Trophoblast cell (in vitro differentiated cells and primary cell): ENCODE measurements at regions not wholly inside any gene's neighbourhood (a gene's known extent, or its start where the extent isn't known, plus 50 kb on each side); places are given as distances from the start of the nearest gene placed in this dataset.

ENCODE experiments used
- DNase-seq, 2 donors: peaks; one replicate each; pipeline ENCODE4 v3.0.0-alpha.2; 2016
- H2AFZ ChIP-seq: 2 replicates; pipeline ENCODE4 v1.6.1; 2013; ENCODE audit warnings: low read length, moderate library complexity, mild to moderate bottlenecking; ENCODE audit not compliant: insufficient read depth, poor library complexity
- H2AK5ac ChIP-seq: 2 replicates; pipeline ENCODE4 v1.6.1; 2013; ENCODE audit warnings: mild to moderate bottlenecking, low read length
- H2BK120ac ChIP-seq: 2 replicates; pipeline ENCODE4 v1.6.1; 2013; ENCODE audit warnings: low read length, mild to moderate bottlenecking, moderate library complexity; ENCODE audit not compliant: insufficient read depth, poor library complexity
- H2BK12ac ChIP-seq: 2 replicates; pipeline ENCODE4 v1.6.1; 2013; ENCODE audit warnings: mild to moderate bottlenecking, low read length, moderate library complexity
- H2BK5ac ChIP-seq: 2 replicates; pipeline ENCODE4 v1.6.1; 2013; ENCODE audit warnings: low read length, low read depth, moderate library complexity, mild to moderate bottlenecking; ENCODE audit not compliant: poor library complexity
- H3K14ac ChIP-seq: 2 replicates; pipeline ENCODE4 v1.6.1; 2013; ENCODE audit warnings: mild to moderate bottlenecking, low read length
- H3K18ac ChIP-seq: 2 replicates; pipeline ENCODE4 v1.6.1; 2013; ENCODE audit warnings: mild to moderate bottlenecking, low read length
- H3K23ac ChIP-seq: 2 replicates; pipeline ENCODE4 v1.6.1; 2013; ENCODE audit warnings: low read length
- H3K27ac ChIP-seq: 2 replicates; pipeline ENCODE4 v1.5.1; 2013; ENCODE audit warnings: low read depth, mild to moderate bottlenecking, inconsistent platforms, low read length, moderate library complexity
- H3K27me3 ChIP-seq: 2 replicates; pipeline ENCODE4 v1.6.1; 2013; ENCODE audit warnings: inconsistent platforms, mild to moderate bottlenecking, low read length, moderate library complexity; ENCODE audit not compliant: insufficient read depth
- H3K36me3 ChIP-seq, 2 experiments: 1 replicate in 1 of 2; 2 replicates in 1 of 2; pipeline ENCODE4 v1.6.1; 2013; ENCODE audit warnings: low read length in 2 of 2, mild to moderate bottlenecking in 2 of 2, moderate library complexity in 1 of 2; ENCODE audit not compliant: insufficient read depth in 2 of 2, control insufficient read depth in 1 of 2
- H3K4ac ChIP-seq: 2 replicates; pipeline ENCODE4 v1.6.1; 2013; ENCODE audit warnings: low read depth, mild to moderate bottlenecking, low read length, moderate library complexity
- H3K4me1 ChIP-seq, 2 experiments: 1 replicate in 1 of 2; 2 replicates in 1 of 2; pipeline ENCODE4 v1.6.1; 2013; ENCODE audit warnings: low read length in 2 of 2, mild to moderate bottlenecking in 2 of 2, moderate library complexity in 1 of 2; ENCODE audit not compliant: insufficient read depth in 2 of 2, control insufficient read depth in 1 of 2
- H3K4me2 ChIP-seq: 2 replicates; pipeline ENCODE4 v1.6.1; 2013; ENCODE audit warnings: inconsistent platforms, mild to moderate bottlenecking, low read length, moderate library complexity
- H3K4me3 ChIP-seq: 2 replicates; pipeline ENCODE4 v1.5.1; 2013; ENCODE audit warnings: mild to moderate bottlenecking, low read depth, low read length, inconsistent platforms
- H3K79me1 ChIP-seq: one replicate; pipeline ENCODE4 v1.6.1; 2013; ENCODE audit warnings: low read length
- H3K79me2 ChIP-seq: 2 replicates; pipeline ENCODE4 v1.6.1; 2013; ENCODE audit warnings: low read length, mild to moderate bottlenecking; ENCODE audit not compliant: control insufficient read depth, insufficient read depth, poor library complexity
- H3K9ac ChIP-seq: 2 replicates; pipeline ENCODE4 v1.6.1; 2013; ENCODE audit warnings: mild to moderate bottlenecking, low read length
- H3K9me3 ChIP-seq: 2 replicates; pipeline ENCODE4 v1.6.1; 2013; ENCODE audit warnings: low read depth, mild to moderate bottlenecking, control low read depth, inconsistent platforms, low read length; ENCODE audit not compliant: insufficient read depth
- H4K12ac ChIP-seq: 2 replicates; pipeline ENCODE4 v1.6.1; 2013; ENCODE audit warnings: low read depth, mild to moderate bottlenecking, low read length, moderate library complexity
- H4K8ac ChIP-seq: 2 replicates; pipeline ENCODE4 v1.6.1; 2013; ENCODE audit warnings: low read depth, mild to moderate bottlenecking, low read length, moderate library complexity
- H4K91ac ChIP-seq: one replicate; pipeline ENCODE4 v1.6.1; 2013; ENCODE audit warnings: low read depth, mild to moderate bottlenecking, low read length, moderate library complexity
- WGBS: extraction: QIAGEN DNeasy Blood & Tissue Kit; methylation state at CpG from one replicate; pipeline ENCODE4 v1.1.7; 2013; ENCODE audit warnings: missing lambda C conversion rate; ENCODE audit not compliant: insufficient read length, insufficient coverage; ENCODE audit errors: extremely low coverage; 5-methylcytosine and 5-hydroxymethylcytosine counted together

GRCh38 chr5:2191972-2192371, 309.2 kb upstream of the IRX4 start:
- no CpG with 5 or more reads among the region's 6 CpGs for WGBS

DNA sequence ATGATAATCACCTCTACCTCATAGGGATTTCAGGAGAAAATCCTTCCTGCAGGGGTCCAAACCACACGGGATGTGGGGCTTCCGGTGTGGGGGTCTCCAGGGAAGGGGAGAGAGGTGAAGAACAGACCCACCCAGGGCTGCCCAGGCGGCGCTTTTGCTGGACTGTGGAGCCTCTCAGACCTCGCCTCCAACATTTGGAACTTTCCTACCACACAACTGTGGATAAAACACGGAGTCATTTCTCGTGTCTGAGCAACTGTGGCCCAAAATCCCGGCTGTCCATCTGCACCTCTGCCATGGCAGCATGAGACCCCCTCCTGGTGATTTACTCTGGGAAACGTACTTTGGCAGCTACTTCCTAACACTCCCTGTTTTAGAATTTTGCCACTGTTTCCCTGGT, 307.8 kb upstream of the IRX4 start:
- H4K8ac ChIP-seq: no peak overlapping the region
- no peak overlapping the region for H3K23ac ChIP-seq
- no peak overlapping the region for H2AK5ac ChIP-seq
- H2BK5ac ChIP-seq: no peak overlapping the region
- no peak overlapping the region for H3K4me3 ChIP-seq
- no peaks in the 10 kb centered on the region for H3K4me1 ChIP-seq
- no peak overlapping the region for H4K12ac ChIP-seq
- no peak for DNase-seq
- no peak overlapping the region for H3K4ac ChIP-seq
- H2AFZ ChIP-seq: no peak overlapping the region
- no peak overlapping the region for H3K27ac ChIP-seq
- no peak overlapping the region for H2BK12ac ChIP-seq
- H3K18ac ChIP-seq: no peak overlapping the region
- no peak overlapping the region for H3K4me2 ChIP-seq
- no peak overlapping the region for H3K14ac ChIP-seq
- H3K79me1 ChIP-seq: no peaks in the 10 kb centered on the region
- no peak overlapping the region for H3K9ac ChIP-seq
- no CpG with 5 or more reads among the region's 9 CpGs for WGBS
- H3K36me3 ChIP-seq: no peaks in the 10 kb centered on the region
- H4K91ac ChIP-seq: no peak overlapping the region
- peaks cover 5% of the 10 kb centered on the region for H3K9me3 ChIP-seq
- no peaks in the 10 kb centered on the region for H3K79me2 ChIP-seq
- no peak overlapping the region for H2BK120ac ChIP-seq
- no peaks in the 10 kb centered on the region for H3K27me3 ChIP-seq

More at GRCh38 chr5:2191972-2192371, 309.2 kb upstream of the IRX4 start:
- H3K79me1 ChIP-seq: no peaks in the 10 kb centered on the region
- H4K91ac ChIP-seq: no peak overlapping the region
- no peaks in the 10 kb centered on the region for H3K27me3 ChIP-seq
- no peak overlapping the region for H3K18ac ChIP-seq
- DNase-seq: no peak
- no peak overlapping the region for H2BK5ac ChIP-seq
- no peaks in the 10 kb centered on the region for H3K79me2 ChIP-seq
- H2BK120ac ChIP-seq: no peak overlapping the region
- peaks cover 5% of the 10 kb centered on the region for H3K9me3 ChIP-seq
- no peak overlapping the region for H3K4me3 ChIP-seq
- H2AFZ ChIP-seq: no peak overlapping the region
- no peak overlapping the region for H3K27ac ChIP-seq
- H4K12ac ChIP-seq: no peak overlapping the region
- no peak overlapping the region for H3K4ac ChIP-seq
- no peak overlapping the region for H2BK12ac ChIP-seq
- H3K4me2 ChIP-seq: no peak overlapping the region
- no peak overlapping the region for H2AK5ac ChIP-seq
- H3K36me3 ChIP-seq: no peaks in the 10 kb centered on the region
- no peak overlapping the region for H3K9ac ChIP-seq
- H3K14ac ChIP-seq: no peak overlapping the region
- H4K8ac ChIP-seq: no peak overlapping the region
- no peak overlapping the region for H3K23ac ChIP-seq
- H3K4me1 ChIP-seq: no peaks in the 10 kb centered on the region

GRCh38 chr5:2188661-2189060, 305.9 kb upstream of the IRX4 start:
- Histone ChIP-seq H3K4me2 (no peak overlapping the region), H2BK120ac (no peak overlapping the region), H3K9me3 (peaks cover 3% of the 10 kb centered on the region), H3K9ac (no peak overlapping the region), H3K79me2 (no peaks in the 10 kb centered on the region), H3K4ac (no peak overlapping the region), H3K4me1 (no peaks in the 10 kb centered on the region), H2AFZ (no peak overlapping the region), H3K4me3 (no peak overlapping the region), H4K91ac (no peak overlapping the region), H4K12ac (no peak overlapping the region), H3K36me3 (no peaks in the 10 kb centered on the region), H3K23ac (no peak overlapping the region), H3K27me3 (no peaks in the 10 kb centered on the region), H3K27ac (no peak overlapping the region), H2BK5ac (no peak overlapping the region), H4K8ac (no peak overlapping the region), H3K14ac (no peak overlapping the region), H2AK5ac (no peak overlapping the region), H2BK12ac (no peak overlapping the region), H3K18ac (no peak overlapping the region), H3K79me1 (no peaks in the 10 kb centered on the region)
- no peak for DNase-seq
- no CpG with 5 or more reads among the region's 4 CpGs for WGBS

GRCh38 chr5:2188137-2188536, 305.4 kb upstream of the IRX4 start:
- H3K9ac ChIP-seq: no peak overlapping the region
- no peak for DNase-seq
- no peaks in the 10 kb centered on the region for H3K4me1 ChIP-seq
- peaks cover 1% of the 10 kb centered on the region for H3K9me3 ChIP-seq
- H2AFZ ChIP-seq: no peak overlapping the region
- no peaks in the 10 kb centered on the region for H3K27me3 ChIP-seq
- no peak overlapping the region for H3K4me3 ChIP-seq
- no peak overlapping the region for H3K23ac ChIP-seq
- no peak overlapping the region for H2BK120ac ChIP-seq
- no peak overlapping the region for H4K12ac ChIP-seq
- no peak overlapping the region for H3K4me2 ChIP-seq
- H2BK5ac ChIP-seq: no peak overlapping the region
- no peak overlapping the region for H2BK12ac ChIP-seq
- H3K18ac ChIP-seq: no peak overlapping the region
- H4K91ac ChIP-seq: no peak overlapping the region
- H3K79me2 ChIP-seq: no peaks in the 10 kb centered on the region
- no peaks in the 10 kb centered on the region for H3K36me3 ChIP-seq
- H4K8ac ChIP-seq: no peak overlapping the region
- no peak overlapping the region for H3K27ac ChIP-seq
- WGBS: no CpG with 5 or more reads among the region's 7 CpGs
- H3K79me1 ChIP-seq: no peaks in the 10 kb centered on the region
- H3K14ac ChIP-seq: no peak overlapping the region
- no peak overlapping the region for H3K4ac ChIP-seq
- H2AK5ac ChIP-seq: no peak overlapping the region
